ENCODE measurements at regions not wholly inside any gene's neighbourhood (a gene's known extent, or its start where the extent isn't known, plus 50 kb on each side); places are given as distances from the start of the nearest gene placed in this dataset.

- TF ChIP-seq CTCF (conservative IDR thresholded peaks at IDR 0.05; ENCODE audit: low read depth, low read length) (no peak), USF2 (IDR thresholded peaks at IDR 0.05; ENCODE audit: low read depth, low read length) (no peak), POLR2A (IDR thresholded peaks at IDR 0.05; ENCODE audit: low read depth, low read length) (no peak), CEBPB (IDR thresholded peaks at IDR 0.05; ENCODE audit: low read depth, low read length) (no peak), BHLHE40 (IDR thresholded peaks at IDR 0.05; ENCODE audit: low read depth, low read length) (no peak), NFE2L2 (IDR thresholded peaks at IDR 0.05; ENCODE audit: low read depth, low read length) (no peak)
Measured at GRCh38 chr1:83717785-83718184, 281.1 kb downstream of the TTLL7 start.
